ENCODE measurements at regions not wholly inside any gene's neighbourhood (a gene's known extent, or its start where the extent isn't known, plus 50 kb on each side); places are given as distances from the start of the nearest gene placed in this dataset.

DNA sequence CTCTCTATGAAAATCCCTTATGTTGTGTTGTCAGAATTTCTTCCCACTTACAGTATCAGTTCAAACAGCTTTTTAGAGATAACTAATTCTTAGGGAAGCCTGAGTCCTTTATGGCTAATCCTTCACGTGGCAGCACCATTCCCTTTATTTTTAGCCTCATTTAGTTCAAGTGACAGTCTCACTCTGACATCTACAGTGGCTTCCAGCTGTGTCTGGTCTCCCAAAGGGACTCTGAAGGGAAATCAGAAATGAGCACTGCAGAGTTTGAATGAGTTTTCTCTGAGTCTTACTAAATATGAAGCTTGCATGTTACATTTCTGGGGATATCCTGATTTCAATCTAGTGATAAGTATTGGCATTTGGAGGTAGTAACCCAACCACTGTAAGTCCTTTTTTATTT, 1104.1 kb downstream of the CDH11 start:
- Histone ChIP-seq H3K9ac (ENCODE audit: low read length) (no peak overlapping the region), H3K4me2 (ENCODE audit: low read length) (no peak overlapping the region), H2AFZ (ENCODE audit: low read depth, low read length) (no peak overlapping the region), H4K20me1 (ENCODE audit: insufficient read depth) (no peaks in the 10 kb centered on the region), H3K9me2 (ENCODE audit: insufficient read depth, low read length) (peaks cover 3% of the 10 kb centered on the region), H3K4me3 (ENCODE audit: low read length) (no peak overlapping the region), H3K27ac (ENCODE audit: low read length) (peak overlapping the region; percentile 59), H3K9me3 (ENCODE audit: low read length) (no peaks in the 10 kb centered on the region), H3F3A (ENCODE audit: insufficient read depth, low read length, poor library complexity, severe bottlenecking) (peaks cover 8% of the 10 kb centered on the region), H3K36me3 (ENCODE audit: insufficient read depth, low read length) (no peaks in the 10 kb centered on the region), H3K27me3 (ENCODE audit: insufficient read depth, low read depth, low read length) (no peaks in the 10 kb centered on the region), H3K79me2 (replicated peaks; ENCODE audit: insufficient read depth, low read length) (no peaks in the 10 kb centered on the region)
- no peak for TF ChIP-seq RAD21 (conservative IDR thresholded peaks at IDR 0.05)
- peak; percentile 80 for TF ChIP-seq POLR2AphosphoS5 (IDR thresholded peaks at IDR 0.05)
- peak; percentile 86 for TF ChIP-seq EP300 (conservative IDR thresholded peaks at IDR 0.05; ENCODE audit: poor library complexity, severe bottlenecking)
- TF ChIP-seq EZH2 (IDR thresholded peaks at IDR 0.05; ENCODE audit: borderline replicate concordance, insufficient read depth, low read length, poor library complexity, severe bottlenecking), result no peak
- no peak for TF ChIP-seq SMC3 (conservative IDR thresholded peaks at IDR 0.05; ENCODE audit: poor library complexity)
- TF ChIP-seq MXI1 (conservative IDR thresholded peaks at IDR 0.05; ENCODE audit: poor library complexity, severe bottlenecking), result no peak

DNA sequence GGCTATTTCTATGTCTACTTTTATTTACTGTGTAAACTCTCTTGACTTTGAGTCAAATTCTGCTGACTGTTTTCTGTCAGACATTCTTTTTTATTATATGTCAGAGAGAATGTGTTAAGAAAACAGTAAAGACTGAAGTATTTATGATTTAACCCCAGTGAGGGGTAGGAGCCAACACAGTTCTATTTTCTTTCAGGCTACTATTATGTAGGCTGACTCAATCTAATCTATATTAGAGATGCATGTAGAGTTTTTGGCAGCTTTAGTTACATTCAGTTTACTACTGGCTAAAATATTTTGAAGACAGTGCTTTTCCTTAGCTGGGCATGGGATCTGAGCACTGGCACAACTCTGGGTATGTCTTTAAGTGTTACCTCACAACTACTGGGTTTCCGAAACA, 1108.0 kb downstream of the CDH11 start:
- Histone ChIP-seq H3K9ac (ENCODE audit: low read length) (no peak overlapping the region), H3K79me2 (replicated peaks; ENCODE audit: insufficient read depth, low read length) (no peaks in the 10 kb centered on the region), H3K4me2 (ENCODE audit: low read length) (no peak overlapping the region), H4K20me1 (ENCODE audit: insufficient read depth) (no peaks in the 10 kb centered on the region), H3K27ac (ENCODE audit: low read length) (no peak overlapping the region), H3K9me2 (ENCODE audit: insufficient read depth, low read length) (peaks cover under 1% of the 10 kb centered on the region), H3K27me3 (ENCODE audit: insufficient read depth, low read depth, low read length) (no peaks in the 10 kb centered on the region), H3K36me3 (ENCODE audit: insufficient read depth, low read length) (no peaks in the 10 kb centered on the region), H3K9me3 (ENCODE audit: low read length) (no peaks in the 10 kb centered on the region), H3F3A (ENCODE audit: insufficient read depth, low read length, poor library complexity, severe bottlenecking) (peaks cover 8% of the 10 kb centered on the region), H3K4me3 (ENCODE audit: low read length) (no peak overlapping the region), H2AFZ (ENCODE audit: low read depth, low read length) (no peak overlapping the region)
- no peak for TF ChIP-seq EP300 (conservative IDR thresholded peaks at IDR 0.05; ENCODE audit: poor library complexity, severe bottlenecking)
- no peak for TF ChIP-seq EZH2 (IDR thresholded peaks at IDR 0.05; ENCODE audit: borderline replicate concordance, insufficient read depth, low read length, poor library complexity, severe bottlenecking)
- TF ChIP-seq CTCF (IDR thresholded peaks at IDR 0.05; ENCODE audit: poor library complexity, severe bottlenecking), result no peak
- TF ChIP-seq, protein P1, sequence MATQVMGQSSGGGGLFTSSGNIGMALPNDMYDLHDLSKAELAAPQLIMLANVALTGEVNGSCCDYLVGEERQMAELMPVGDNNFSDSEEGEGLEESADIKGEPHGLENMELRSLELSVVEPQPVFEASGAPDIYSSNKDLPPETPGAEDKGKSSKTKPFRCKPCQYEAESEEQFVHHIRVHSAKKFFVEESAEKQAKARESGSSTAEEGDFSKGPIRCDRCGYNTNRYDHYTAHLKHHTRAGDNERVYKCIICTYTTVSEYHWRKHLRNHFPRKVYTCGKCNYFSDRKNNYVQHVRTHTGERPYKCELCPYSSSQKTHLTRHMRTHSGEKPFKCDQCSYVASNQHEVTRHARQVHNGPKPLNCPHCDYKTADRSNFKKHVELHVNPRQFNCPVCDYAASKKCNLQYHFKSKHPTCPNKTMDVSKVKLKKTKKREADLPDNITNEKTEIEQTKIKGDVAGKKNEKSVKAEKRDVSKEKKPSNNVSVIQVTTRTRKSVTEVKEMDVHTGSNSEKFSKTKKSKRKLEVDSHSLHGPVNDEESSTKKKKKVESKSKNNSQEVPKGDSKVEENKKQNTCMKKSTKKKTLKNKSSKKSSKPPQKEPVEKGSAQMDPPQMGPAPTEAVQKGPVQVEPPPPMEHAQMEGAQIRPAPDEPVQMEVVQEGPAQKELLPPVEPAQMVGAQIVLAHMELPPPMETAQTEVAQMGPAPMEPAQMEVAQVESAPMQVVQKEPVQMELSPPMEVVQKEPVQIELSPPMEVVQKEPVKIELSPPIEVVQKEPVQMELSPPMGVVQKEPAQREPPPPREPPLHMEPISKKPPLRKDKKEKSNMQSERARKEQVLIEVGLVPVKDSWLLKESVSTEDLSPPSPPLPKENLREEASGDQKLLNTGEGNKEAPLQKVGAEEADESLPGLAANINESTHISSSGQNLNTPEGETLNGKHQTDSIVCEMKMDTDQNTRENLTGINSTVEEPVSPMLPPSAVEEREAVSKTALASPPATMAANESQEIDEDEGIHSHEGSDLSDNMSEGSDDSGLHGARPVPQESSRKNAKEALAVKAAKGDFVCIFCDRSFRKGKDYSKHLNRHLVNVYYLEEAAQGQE (IDR thresholded peaks at IDR 0.05; ENCODE audit: borderline replicate concordance), result no peak
- no peak for TF ChIP-seq TAF1 (IDR thresholded peaks at IDR 0.05; ENCODE audit: low read depth)
- TF ChIP-seq SMC3 (conservative IDR thresholded peaks at IDR 0.05; ENCODE audit: poor library complexity), result no peak
- no peak for TF ChIP-seq MXI1 (conservative IDR thresholded peaks at IDR 0.05; ENCODE audit: poor library complexity, severe bottlenecking)
- no peak for TF ChIP-seq POLR2AphosphoS5 (IDR thresholded peaks at IDR 0.05)
- TF ChIP-seq RAD21 (conservative IDR thresholded peaks at IDR 0.05), result no peak
